Astrocyte (in vitro differentiated cells and primary cell): ENCODE measurements at regions not wholly inside any gene's neighbourhood (a gene's known extent, or its start where the extent isn't known, plus 50 kb on each side); places are given as distances from the start of the nearest gene placed in this dataset.
A peak's percentile ranks its signal among the peaks of the same experiment; 100 is the strongest.

ENCODE experiments used
- DNase-seq: peaks from one replicate; pipeline ENCODE4 v3.0.0-alpha.2; 2010; ENCODE audit warnings: low read depth
- FAIRE-seq: peaks from 2 replicates; lab custom pipeline; 2011; peaks lifted over from hg19 to GRCh38; lab: Jason Lieb, UNC
- H2AFZ ChIP-seq: 2 replicates; pipeline ENCODE4 v1.6.0; 2012; ENCODE audit warnings: low read depth, low read length, inconsistent platforms
- H3K27ac ChIP-seq: 2 replicates; pipeline ENCODE4 v1.5.1; 2011; ENCODE audit warnings: low read depth, low read length, inconsistent platforms
- H3K27me3 ChIP-seq: 2 replicates; pipeline ENCODE4 v1.6.0; 2011; ENCODE audit warnings: low read length, inconsistent platforms; ENCODE audit not compliant: insufficient read depth
- H3K36me3 ChIP-seq: 2 replicates; pipeline ENCODE4 v1.5.1; 2011; ENCODE audit warnings: low read length, inconsistent platforms; ENCODE audit not compliant: insufficient read depth
- H3K4me1 ChIP-seq: 2 replicates; pipeline ENCODE4 v1.5.1; 2011; ENCODE audit warnings: low read length, inconsistent platforms; ENCODE audit not compliant: insufficient read depth
- H3K4me2 ChIP-seq: 2 replicates; pipeline ENCODE4 v1.6.0; 2012; ENCODE audit warnings: low read length, inconsistent platforms
- H3K4me3 ChIP-seq: 2 replicates; pipeline ENCODE4 v1.5.1; 2011; ENCODE audit warnings: low read depth, mild to moderate bottlenecking, low read length, inconsistent platforms; ENCODE audit not compliant: insufficient read depth
- H3K79me2 ChIP-seq: 2 replicates; pipeline ENCODE4 v1.6.0; 2012; ENCODE audit warnings: mild to moderate bottlenecking, low read length, inconsistent platforms; ENCODE audit not compliant: insufficient read depth
- H3K9ac ChIP-seq: 2 replicates; pipeline ENCODE4 v1.6.0; 2012; ENCODE audit warnings: mild to moderate bottlenecking, low read length, inconsistent platforms
- H3K9me3 ChIP-seq: 2 replicates; pipeline ENCODE4 v1.5.1; 2012; ENCODE audit warnings: low read depth, mild to moderate bottlenecking, low read length, inconsistent platforms; ENCODE audit not compliant: insufficient read depth
- H4K20me1 ChIP-seq: 2 replicates; pipeline ENCODE4 v1.6.0; 2012; ENCODE audit warnings: low read length, inconsistent platforms; ENCODE audit not compliant: insufficient read depth
- H3K27ac Mint-ChIP-seq: one replicate; pipeline ENCODE4 v1.8.0; 2021; ENCODE audit warnings: mild to moderate bottlenecking, mixed read lengths; ENCODE audit not compliant: unreplicated experiment
- H3K27me3 Mint-ChIP-seq: one replicate; pipeline ENCODE4 v1.8.0; 2021; ENCODE audit warnings: low read depth, mixed read lengths; ENCODE audit not compliant: unreplicated experiment
- H3K36me3 Mint-ChIP-seq: one replicate; pipeline ENCODE4 v1.8.0; 2021; ENCODE audit warnings: low read depth, mixed read lengths; ENCODE audit not compliant: unreplicated experiment
- H3K4me1 Mint-ChIP-seq: one replicate; pipeline ENCODE4 v1.8.0; 2021; ENCODE audit warnings: low read depth, mixed read lengths; ENCODE audit not compliant: unreplicated experiment
- H3K4me3 Mint-ChIP-seq: one replicate; pipeline ENCODE4 v1.8.0; 2021; ENCODE audit warnings: mild to moderate bottlenecking, moderate library complexity, mixed read lengths; ENCODE audit not compliant: unreplicated experiment
- H3K9me3 Mint-ChIP-seq: one replicate; pipeline ENCODE4 v1.8.0; 2021; ENCODE audit warnings: mild to moderate bottlenecking, mixed read lengths; ENCODE audit not compliant: unreplicated experiment
- CTCF ChIP-seq: IDR thresholded peaks from 2 replicates; pipeline ENCODE4 v1.5.1; 2011; ENCODE audit warnings: low read depth, mild to moderate bottlenecking, inconsistent platforms, low read length, moderate library complexity; ENCODE audit not compliant: insufficient read depth
- EZH2 ChIP-seq: IDR thresholded peaks from 2 replicates; pipeline ENCODE4 v1.6.1; 2012; ENCODE audit warnings: mild to moderate bottlenecking, low read length, inconsistent platforms; ENCODE audit not compliant: insufficient read depth

- Mint-ChIP-seq H3K4me3 (no peak overlapping the region), H3K4me1 (peaks cover 11% of the 10 kb centered on the region), H3K27ac (no peak overlapping the region), H3K36me3 (no peaks in the 10 kb centered on the region), H3K27me3 (peaks cover 6% of the 10 kb centered on the region), H3K9me3 (no peaks in the 10 kb centered on the region)
- H3K9me3 ChIP-seq, result no peaks in the 10 kb centered on the region
- no peak overlapping the region for H3K4me3 ChIP-seq
- H3K36me3 ChIP-seq, result no peaks in the 10 kb centered on the region
- H2AFZ ChIP-seq, result no peak overlapping the region
- no peak for DNase-seq
- no peak overlapping the region for H3K9ac ChIP-seq
- no peaks in the 10 kb centered on the region for H3K79me2 ChIP-seq
- H3K27ac ChIP-seq, result no peak overlapping the region
- peaks cover 11% of the 10 kb centered on the region for H3K4me1 ChIP-seq
- no peak overlapping the region for H3K4me2 ChIP-seq
- no peaks in the 10 kb centered on the region for H4K20me1 ChIP-seq
- H3K27me3 ChIP-seq, result peaks cover 3% of the 10 kb centered on the region
- no peak for TF ChIP-seq CTCF
- no peak for TF ChIP-seq EZH2
- FAIRE-seq, result no peak
These were observed 144.6 kb upstream of the PRSS1 start for GRCh38 chr7:142604671-142605070.

GRCh38 chr7:142603870-142604448 lies 145.3 kb upstream of the PRSS1 start:
- peaks cover 6% of the 10 kb centered on the region for H3K27me3 Mint-ChIP-seq
- Histone ChIP-seq H3K4me1 (peaks cover 11% of the 10 kb centered on the region), H3K4me2 (peak overlapping the region; percentile 75), H4K20me1 (no peaks in the 10 kb centered on the region), H3K9me3 (no peaks in the 10 kb centered on the region), H3K27me3 (peaks cover 3% of the 10 kb centered on the region), H3K4me3 (peak overlapping the region; percentile 37), H2AFZ (no peak overlapping the region), H3K79me2 (no peaks in the 10 kb centered on the region), H3K36me3 (no peaks in the 10 kb centered on the region), H3K27ac (no peak overlapping the region), H3K9ac (peak overlapping the region; percentile 11)
- H3K4me3 Mint-ChIP-seq, result no peak overlapping the region
- H3K4me1 Mint-ChIP-seq, result peaks cover 11% of the 10 kb centered on the region
- no peaks in the 10 kb centered on the region for H3K9me3 Mint-ChIP-seq
- no peak overlapping the region for H3K27ac Mint-ChIP-seq
- DNase-seq (peak; percentile 33), FAIRE-seq (no peak)
- no peaks in the 10 kb centered on the region for H3K36me3 Mint-ChIP-seq
- TF ChIP-seq CTCF, result peak; percentile 97
- no peak for TF ChIP-seq EZH2

- no peak for FAIRE-seq
- peaks cover 12% of the 10 kb centered on the region for H3K4me1 Mint-ChIP-seq
- no peaks in the 10 kb centered on the region for H4K20me1 ChIP-seq
These were observed 146.5 kb upstream of the PRSS1 start for GRCh38 chr7:142602756-142603155.

More at GRCh38 chr7:142602756-142603155, 146.5 kb upstream of the PRSS1 start:
- H3K27me3 ChIP-seq, result peaks cover 3% of the 10 kb centered on the region
- no peak overlapping the region for H3K9ac ChIP-seq
- Mint-ChIP-seq H3K27me3 (peaks cover 12% of the 10 kb centered on the region), H3K36me3 (no peaks in the 10 kb centered on the region), H3K27ac (no peak overlapping the region), H3K4me3 (no peak overlapping the region), H3K9me3 (no peaks in the 10 kb centered on the region)
- no peak for TF ChIP-seq CTCF
- TF ChIP-seq EZH2, result no peak
- peaks cover 11% of the 10 kb centered on the region for H3K4me1 ChIP-seq
- no peaks in the 10 kb centered on the region for H3K79me2 ChIP-seq
- peak overlapping the region; percentile 51 for H2AFZ ChIP-seq
- H3K9me3 ChIP-seq, result no peaks in the 10 kb centered on the region
- no peak for DNase-seq
- H3K27ac ChIP-seq, result no peak overlapping the region
- no peak overlapping the region for H3K4me3 ChIP-seq
- no peaks in the 10 kb centered on the region for H3K36me3 ChIP-seq
- peak overlapping the region; percentile 16 for H3K4me2 ChIP-seq
